HEK293 (cell line): ENCODE measurements at regions not wholly inside any gene's neighbourhood (a gene's known extent, or its start where the extent isn't known, plus 50 kb on each side); places are given as distances from the start of the nearest gene placed in this dataset.

Experiments used
- CTCF ChIA-PET: fragments of 350-600 bp; formaldehyde crosslinking; extraction: SDS; loops from one replicate; lab custom pipeline; 2021; ENCODE audit warnings: antibody characterized with exemption; lab: Yijun Ruan, JAX
- POLR2A ChIA-PET: fragments of 300-600 bp; formaldehyde crosslinking; extraction: SDS; loops from one replicate; lab custom pipeline; 2020; ENCODE audit warnings: antibody characterized with exemption, inconsistent platforms; lab: Yijun Ruan, JAX
- H3K27ac ChIP-seq: fragments of 200-500 bp; sonication (Bioruptor generic); 2 replicates; pipeline ENCODE4 v1.5.1; 2014; ENCODE audit warnings: low read depth, low read length, control low read depth, inconsistent platforms; ENCODE audit errors: extremely low read depth
- H3K36me3 ChIP-seq, 2 experiments: fragments of 200-500 bp in 1 of 2; sonication (Bioruptor generic) in 1 of 2; 1 replicate in 1 of 2; 2 replicates in 1 of 2; pipeline ENCODE4 v1.5.1; 2014 to 2017; ENCODE audit warnings: inconsistent platforms in 2 of 2, low read length in 2 of 2; ENCODE audit not compliant: control insufficient read depth in 2 of 2, insufficient read depth in 1 of 2
- H3K4me1 ChIP-seq: fragments of 200-500 bp; sonication (Bioruptor generic); 2 replicates; pipeline ENCODE4 v1.5.1; 2014; ENCODE audit warnings: mild to moderate bottlenecking, low read length, inconsistent platforms; ENCODE audit not compliant: control insufficient read depth, insufficient read depth
- H3K4me3 ChIP-seq: 2 replicates; pipeline ENCODE4 v1.5.1; 2011; ENCODE audit warnings: low read depth, mild to moderate bottlenecking, control low read depth, low read length, moderate library complexity
- H3K9me3 ChIP-seq: fragments of 200-500 bp; sonication (Bioruptor generic); 2 replicates; pipeline ENCODE4 v1.5.1; 2014; ENCODE audit warnings: low read depth, low read length, inconsistent platforms; ENCODE audit not compliant: control insufficient read depth, insufficient read depth
- CTCF ChIP-seq: fragments of 450-650 bp; formaldehyde crosslinking; IDR thresholded peaks from 2 replicates; pipeline ENCODE4 v1.5.1; 2016; ENCODE audit warnings: missing biosample characterization, missing genetic modification characterization
- FEZF1 ChIP-seq: fragments of 450-650 bp; formaldehyde crosslinking; IDR thresholded peaks from 2 replicates; pipeline ENCODE4 v1.5.1; 2016; ENCODE audit warnings: missing biosample characterization, missing genetic modification characterization
- GLIS1 ChIP-seq: fragments of 450-650 bp; formaldehyde crosslinking; IDR thresholded peaks from 2 replicates; pipeline ENCODE4 v1.5.1; 2016; ENCODE audit warnings: missing biosample characterization, missing genetic modification characterization
- KLF17 ChIP-seq: fragments of 450-650 bp; formaldehyde crosslinking; IDR thresholded peaks from 2 replicates; pipeline ENCODE4 v1.5.1; 2016; ENCODE audit warnings: missing biosample characterization, missing genetic modification characterization
- OSR2 ChIP-seq: fragments of 450-650 bp; formaldehyde crosslinking; IDR thresholded peaks from 2 replicates; pipeline ENCODE4 v1.5.1; 2016; ENCODE audit warnings: missing biosample characterization, missing genetic modification characterization
- SP7 ChIP-seq: fragments of 450-650 bp; formaldehyde crosslinking; IDR thresholded peaks from 2 replicates; pipeline ENCODE4 v1.5.1; 2016; ENCODE audit warnings: missing biosample characterization, missing genetic modification characterization
- ZNF157 ChIP-seq: fragments of 450-650 bp; formaldehyde crosslinking; IDR thresholded peaks from 2 replicates; pipeline ENCODE4 v1.5.1; 2016; ENCODE audit warnings: missing biosample characterization, missing genetic modification characterization
- ZNF184 ChIP-seq: fragments of 450-650 bp; IDR thresholded peaks from 2 replicates; pipeline ENCODE4 v1.5.1; 2018; ENCODE audit warnings: missing biosample characterization, mild to moderate bottlenecking, missing genetic modification characterization
- ZNF214 ChIP-seq: fragments of 450-650 bp; formaldehyde crosslinking; IDR thresholded peaks from 2 replicates; pipeline ENCODE4 v1.5.1; 2017; ENCODE audit warnings: missing biosample characterization, mild to moderate bottlenecking, missing genetic modification characterization, borderline replicate concordance
- ZNF335 ChIP-seq: fragments of 450-650 bp; formaldehyde crosslinking; conservative IDR thresholded peaks from 2 replicates; pipeline ENCODE4 v1.5.1; 2016; ENCODE audit warnings: missing biosample characterization, missing genetic modification characterization
- ZNF530 ChIP-seq: fragments of 450-650 bp; formaldehyde crosslinking; IDR thresholded peaks from 2 replicates; pipeline ENCODE4 v1.5.1; 2016; ENCODE audit warnings: low read depth, missing biosample characterization, missing genetic modification characterization
- ZNF610 ChIP-seq: fragments of 450-650 bp; formaldehyde crosslinking; IDR thresholded peaks from 2 replicates; pipeline ENCODE4 v1.5.1; 2016; ENCODE audit warnings: missing biosample characterization, missing genetic modification characterization, borderline replicate concordance
- TF ChIP-seq, protein P1 (sequence below): fragments of 450-650 bp; formaldehyde crosslinking; IDR thresholded peaks from 2 replicates; pipeline ENCODE4 v1.5.1; 2016; ENCODE audit warnings: missing biosample characterization, missing genetic modification characterization
- TF ChIP-seq, protein P2 (sequence below): fragments of 450-650 bp; formaldehyde crosslinking; IDR thresholded peaks from 2 replicates; pipeline ENCODE4 v1.5.1; 2017; ENCODE audit warnings: missing biosample characterization, missing genetic modification characterization

- no peak overlapping the region for H3K27ac ChIP-seq
- no peak overlapping the region for H3K4me3 ChIP-seq
- H3K9me3 ChIP-seq, result no peaks in the 10 kb centered on the region
- CTCF ChIA-PET, result interaction anchor here (1.1 kb wide), 1 partner anchor 33 kb away, joined by 3 read pairs; no protein-coding TSS in a partner anchor
- H3K36me3 ChIP-seq, result no peaks in the 10 kb centered on the region
- TF ChIP-seq SP7 (peak; percentile 77), ZNF157 (tag by site-specific recombination) (no peak), OSR2 (tag by site-specific recombination) (peak; percentile 37; the same call in 1 of the 2 replicates), ZNF214 (tag by site-specific recombination) (no peak), FEZF1 (tag by site-specific recombination) (peak; percentile 78), CTCF (tag by site-specific recombination) (no peak), ZNF335 (peak; percentile 84), ZNF530 (tag by site-specific recombination) (no peak), KLF17 (tag by site-specific recombination) (no peak), ZNF184 (no peak), GLIS1 (peak; percentile 14; the same call in 1 of the 2 replicates)
- TF ChIP-seq, protein P1, sequence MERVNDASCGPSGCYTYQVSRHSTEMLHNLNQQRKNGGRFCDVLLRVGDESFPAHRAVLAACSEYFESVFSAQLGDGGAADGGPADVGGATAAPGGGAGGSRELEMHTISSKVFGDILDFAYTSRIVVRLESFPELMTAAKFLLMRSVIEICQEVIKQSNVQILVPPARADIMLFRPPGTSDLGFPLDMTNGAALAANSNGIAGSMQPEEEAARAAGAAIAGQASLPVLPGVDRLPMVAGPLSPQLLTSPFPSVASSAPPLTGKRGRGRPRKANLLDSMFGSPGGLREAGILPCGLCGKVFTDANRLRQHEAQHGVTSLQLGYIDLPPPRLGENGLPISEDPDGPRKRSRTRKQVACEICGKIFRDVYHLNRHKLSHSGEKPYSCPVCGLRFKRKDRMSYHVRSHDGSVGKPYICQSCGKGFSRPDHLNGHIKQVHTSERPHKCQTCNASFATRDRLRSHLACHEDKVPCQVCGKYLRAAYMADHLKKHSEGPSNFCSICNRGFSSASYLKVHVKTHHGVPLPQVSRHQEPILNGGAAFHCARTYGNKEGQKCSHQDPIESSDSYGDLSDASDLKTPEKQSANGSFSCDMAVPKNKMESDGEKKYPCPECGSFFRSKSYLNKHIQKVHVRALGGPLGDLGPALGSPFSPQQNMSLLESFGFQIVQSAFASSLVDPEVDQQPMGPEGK, result no peak
- TF ChIP-seq, protein P2, sequence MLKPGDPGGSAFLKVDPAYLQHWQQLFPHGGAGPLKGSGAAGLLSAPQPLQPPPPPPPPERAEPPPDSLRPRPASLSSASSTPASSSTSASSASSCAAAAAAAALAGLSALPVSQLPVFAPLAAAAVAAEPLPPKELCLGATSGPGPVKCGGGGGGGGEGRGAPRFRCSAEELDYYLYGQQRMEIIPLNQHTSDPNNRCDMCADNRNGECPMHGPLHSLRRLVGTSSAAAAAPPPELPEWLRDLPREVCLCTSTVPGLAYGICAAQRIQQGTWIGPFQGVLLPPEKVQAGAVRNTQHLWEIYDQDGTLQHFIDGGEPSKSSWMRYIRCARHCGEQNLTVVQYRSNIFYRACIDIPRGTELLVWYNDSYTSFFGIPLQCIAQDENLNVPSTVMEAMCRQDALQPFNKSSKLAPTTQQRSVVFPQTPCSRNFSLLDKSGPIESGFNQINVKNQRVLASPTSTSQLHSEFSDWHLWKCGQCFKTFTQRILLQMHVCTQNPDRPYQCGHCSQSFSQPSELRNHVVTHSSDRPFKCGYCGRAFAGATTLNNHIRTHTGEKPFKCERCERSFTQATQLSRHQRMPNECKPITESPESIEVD (tag by site-specific recombination), result peak; percentile 80
- POLR2A ChIA-PET, result no interaction called here
- H3K4me1 ChIP-seq, result peaks cover 9% of the 10 kb centered on the region; the same call in 1 of the 2 replicates
These were observed 196.0 kb downstream of the PAX3 start for GRCh38 chr2:222102575-222103349.

DNA sequence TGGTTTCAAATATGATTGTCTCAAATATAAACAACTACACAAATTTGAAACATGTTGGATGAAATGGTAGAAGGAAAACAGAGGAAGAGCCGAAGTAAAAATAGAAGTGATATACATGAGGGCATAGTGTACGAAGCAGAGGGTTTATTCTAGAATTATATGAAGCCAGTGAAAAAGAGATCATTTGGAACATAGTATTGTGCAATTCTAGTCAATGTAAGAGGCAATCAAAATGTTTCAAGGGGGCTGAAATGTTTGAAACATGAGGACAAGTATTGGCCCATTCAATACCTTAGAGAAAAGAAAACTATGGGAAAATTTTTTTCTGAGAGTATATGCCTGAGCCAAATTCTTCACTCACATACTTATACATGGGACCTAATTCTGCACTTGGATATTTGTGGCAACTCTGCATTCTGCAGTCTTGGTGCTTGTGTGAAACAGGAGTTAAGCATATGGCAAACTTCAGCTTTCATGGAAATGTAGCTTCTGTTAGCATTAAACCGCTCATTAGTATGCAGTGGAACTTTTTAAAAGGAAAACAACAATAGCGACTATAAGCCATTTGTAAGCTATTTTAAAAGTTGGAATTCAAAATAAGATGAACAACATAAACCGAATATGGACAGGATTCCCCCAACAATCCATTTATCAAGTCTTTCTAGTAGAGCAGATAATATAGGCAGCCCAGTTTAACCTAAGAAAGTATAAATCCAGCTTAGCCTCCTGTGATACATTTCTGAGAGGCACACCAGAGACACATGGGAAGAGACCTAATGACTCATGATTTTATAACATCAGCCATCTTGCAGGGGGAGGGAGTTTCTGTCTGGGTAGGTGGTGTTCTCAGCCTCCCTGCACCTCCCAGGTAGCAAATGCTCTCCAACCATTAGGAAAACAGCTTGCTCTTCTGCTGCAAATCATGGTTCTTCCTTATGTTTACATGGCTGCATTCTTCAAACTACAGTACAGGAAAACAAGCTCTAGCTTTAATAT is 197.8 kb downstream of the PAX3 start:
- H3K9me3 ChIP-seq, result no peaks in the 10 kb centered on the region
- CTCF ChIA-PET, result interaction anchor here (1.1 kb wide), 1 partner anchor 35 kb away, joined by 3 read pairs; no protein-coding TSS in a partner anchor
- TF ChIP-seq GLIS1, result peak; percentile 43
- no peak for TF ChIP-seq ZNF610 (tag by site-specific recombination)
- TF ChIP-seq, all 188 proteins: peak for 1
- Histone ChIP-seq H3K4me1 (peaks cover 9% of the 10 kb centered on the region; the same call in 1 of the 2 replicates), H3K36me3 (no peaks in the 10 kb centered on the region), H3K4me3 (no peak overlapping the region), H3K27ac (no peak overlapping the region)
- POLR2A ChIA-PET, result no interaction called here
